Smooth muscle cell (in vitro differentiated cells): ENCODE measurements at regions not wholly inside any gene's neighbourhood (a gene's known extent, or its start where the extent isn't known, plus 50 kb on each side); places are given as distances from the start of the nearest gene placed in this dataset.

Source experiments
- DNase-seq: peaks from one replicate; lab custom pipeline; 2025; ENCODE audit not compliant: unreplicated experiment; lab: John Stamatoyannopoulos, UW
- H2AFZ ChIP-seq: fragments of 200-600 bp; sonication (generic); 2 replicates; pipeline ENCODE4 v1.6.0; 2016; ENCODE audit warnings: antibody characterized with exemption, low read depth, mild to moderate bottlenecking
- H3F3A ChIP-seq: fragments of 200-600 bp; sonication (generic); 2 replicates; pipeline ENCODE4 v1.6.0; 2017; ENCODE audit warnings: antibody characterized with exemption, low read depth
- H3K27ac ChIP-seq: fragments of 200-600 bp; sonication (generic); 2 replicates; pipeline ENCODE4 v1.5.1; 2016; ENCODE audit warnings: low read depth, mild to moderate bottlenecking
- H3K27me3 ChIP-seq: fragments of 200-600 bp; sonication (generic); 2 replicates; pipeline ENCODE4 v1.6.1; 2016; ENCODE audit warnings: low read depth, mild to moderate bottlenecking
- H3K36me3 ChIP-seq: fragments of 200-600 bp; sonication (generic); 2 replicates; pipeline ENCODE4 v1.5.1; 2016; ENCODE audit warnings: low read depth
- H3K4me1 ChIP-seq: fragments of 200-600 bp; sonication (generic); 2 replicates; pipeline ENCODE4 v1.5.1; 2016; ENCODE audit warnings: low read depth
- H3K4me2 ChIP-seq: fragments of 200-600 bp; sonication (generic); 2 replicates; pipeline ENCODE4 v1.6.0; 2016; ENCODE audit warnings: mild to moderate bottlenecking
- H3K4me3 ChIP-seq: fragments of 200-600 bp; sonication (generic); 2 replicates; pipeline ENCODE4 v1.5.1; 2016; ENCODE audit warnings: mild to moderate bottlenecking
- H3K79me2 ChIP-seq: fragments of 200-600 bp; sonication (generic); 2 replicates; pipeline ENCODE4 v1.6.0; 2016; ENCODE audit warnings: low read depth, mild to moderate bottlenecking
- H3K9ac ChIP-seq: fragments of 200-600 bp; sonication (generic); 2 replicates; pipeline ENCODE4 v1.6.0; 2016; ENCODE audit warnings: low read depth
- H3K9me3 ChIP-seq: fragments of 200-600 bp; sonication (generic); replicated peaks from 2 replicates; pipeline ENCODE4 v1.5.1; 2016; ENCODE audit warnings: low read depth
- H4K20me1 ChIP-seq: fragments of 200-600 bp; sonication (generic); 2 replicates; pipeline ENCODE4 v1.6.0; 2016; ENCODE audit warnings: low read depth
- WGBS: methylation state at CpG from one replicate; pipeline ENCODE4 v1.1.7; 2016; ENCODE audit warnings: low lambda C conversion rate; 5-methylcytosine and 5-hydroxymethylcytosine counted together
- TF ChIP-seq, protein P1 (sequence below): fragments of 200-600 bp; sonication (generic); IDR thresholded peaks from 2 replicates; pipeline ENCODE4 v1.5.1; 2017; ENCODE audit warnings: borderline replicate concordance, mild to moderate bottlenecking, antibody characterized with exemption; ENCODE audit not compliant: insufficient read depth, poor library complexity, severe bottlenecking

DNA sequence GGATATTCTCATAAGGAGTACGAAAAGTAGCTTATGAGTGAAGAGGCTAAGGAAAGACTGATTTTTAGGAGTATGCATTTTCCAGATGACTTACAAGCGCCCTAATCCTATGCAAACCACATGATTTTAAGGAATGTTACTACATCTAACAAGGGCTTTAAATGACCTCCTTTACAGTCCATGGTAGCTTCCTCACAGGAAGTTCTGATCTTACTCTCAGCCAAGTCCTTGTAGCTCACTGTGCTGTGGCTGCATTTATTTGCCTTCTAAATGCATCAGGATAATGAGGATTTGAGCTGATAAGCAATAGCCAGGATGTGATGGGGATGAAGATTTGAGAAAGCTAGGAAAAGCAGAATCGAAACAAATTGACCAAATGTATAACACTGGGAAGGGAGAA, 896.0 kb downstream of the MCTP2 start:
- 23% methylated on average over 3 of the region's 3 CpGs for WGBS
- Histone ChIP-seq H4K20me1 (no peaks in the 10 kb centered on the region), H3F3A (no peaks in the 10 kb centered on the region), H2AFZ (no peak overlapping the region), H3K36me3 (no peaks in the 10 kb centered on the region), H3K27me3 (no peaks in the 10 kb centered on the region), H3K4me2 (peak overlapping the region; percentile 62), H3K27ac (peak overlapping the region; percentile 48), H3K9ac (no peak overlapping the region), H3K4me3 (no peak overlapping the region), H3K9me3 (no peaks in the 10 kb centered on the region), H3K4me1 (peaks cover 14% of the 10 kb centered on the region), H3K79me2 (no peaks in the 10 kb centered on the region)
- DNase-seq, result no peak
- TF ChIP-seq, protein P1, sequence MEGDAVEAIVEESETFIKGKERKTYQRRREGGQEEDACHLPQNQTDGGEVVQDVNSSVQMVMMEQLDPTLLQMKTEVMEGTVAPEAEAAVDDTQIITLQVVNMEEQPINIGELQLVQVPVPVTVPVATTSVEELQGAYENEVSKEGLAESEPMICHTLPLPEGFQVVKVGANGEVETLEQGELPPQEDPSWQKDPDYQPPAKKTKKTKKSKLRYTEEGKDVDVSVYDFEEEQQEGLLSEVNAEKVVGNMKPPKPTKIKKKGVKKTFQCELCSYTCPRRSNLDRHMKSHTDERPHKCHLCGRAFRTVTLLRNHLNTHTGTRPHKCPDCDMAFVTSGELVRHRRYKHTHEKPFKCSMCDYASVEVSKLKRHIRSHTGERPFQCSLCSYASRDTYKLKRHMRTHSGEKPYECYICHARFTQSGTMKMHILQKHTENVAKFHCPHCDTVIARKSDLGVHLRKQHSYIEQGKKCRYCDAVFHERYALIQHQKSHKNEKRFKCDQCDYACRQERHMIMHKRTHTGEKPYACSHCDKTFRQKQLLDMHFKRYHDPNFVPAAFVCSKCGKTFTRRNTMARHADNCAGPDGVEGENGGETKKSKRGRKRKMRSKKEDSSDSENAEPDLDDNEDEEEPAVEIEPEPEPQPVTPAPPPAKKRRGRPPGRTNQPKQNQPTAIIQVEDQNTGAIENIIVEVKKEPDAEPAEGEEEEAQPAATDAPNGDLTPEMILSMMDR, result no peak

DNA sequence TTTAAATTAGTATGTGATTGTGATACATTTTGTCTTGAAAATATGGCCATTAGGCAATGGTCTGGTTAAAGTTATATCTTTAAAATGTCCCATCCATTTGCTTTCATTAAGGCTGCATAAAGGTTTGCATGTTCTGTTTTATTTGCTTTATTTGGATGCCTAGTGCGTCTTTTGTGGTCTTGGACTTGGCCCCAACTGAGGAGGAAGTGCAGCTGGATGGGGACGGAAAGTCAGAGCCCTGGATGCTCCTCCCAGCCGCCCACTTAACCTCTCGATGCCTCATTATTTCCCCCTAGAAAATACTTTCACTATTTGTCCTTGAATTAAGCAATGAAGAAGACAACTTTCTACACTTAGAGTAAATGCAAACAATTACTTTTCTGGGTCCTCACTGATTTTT, 898.2 kb downstream of the MCTP2 start:
- Histone ChIP-seq H3K4me3 (no peak overlapping the region), H3K9me3 (no peaks in the 10 kb centered on the region), H3F3A (no peaks in the 10 kb centered on the region), H3K79me2 (no peaks in the 10 kb centered on the region), H3K4me1 (peaks cover 14% of the 10 kb centered on the region), H3K36me3 (no peaks in the 10 kb centered on the region), H3K27ac (no peak overlapping the region), H3K4me2 (peak overlapping the region; percentile 13), H3K27me3 (no peaks in the 10 kb centered on the region), H4K20me1 (no peaks in the 10 kb centered on the region), H2AFZ (peak overlapping the region; percentile 0), H3K9ac (no peak overlapping the region)
- TF ChIP-seq, protein P1, result no peak
- no peak for DNase-seq
- 55% methylated on average over 4 of the region's 4 CpGs for WGBS

DNA sequence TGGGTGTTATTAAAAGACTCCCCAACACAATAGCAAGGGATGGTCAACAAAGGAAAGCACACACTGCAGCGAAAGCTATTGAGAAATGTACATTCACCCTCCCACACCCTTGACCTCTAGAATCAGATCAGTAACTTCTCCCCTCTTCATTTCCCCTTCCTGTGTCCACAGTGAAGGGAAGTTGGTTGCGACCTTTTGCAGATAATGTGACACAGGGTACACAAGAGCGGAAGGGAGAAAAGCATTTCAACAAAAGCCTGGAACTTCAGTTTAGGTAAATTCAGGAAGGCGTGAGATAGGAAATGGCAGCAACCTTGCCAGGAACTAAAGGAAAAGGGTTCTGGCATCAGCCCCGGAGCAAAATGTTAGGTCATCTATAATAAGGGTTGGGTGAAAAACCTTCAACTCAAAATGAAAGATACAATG, 899.8 kb downstream of the MCTP2 start:
- peaks cover 14% of the 10 kb centered on the region for H3K4me1 ChIP-seq
- no peak overlapping the region for H3K27ac ChIP-seq
- no peak overlapping the region for H3K4me3 ChIP-seq
- no peak overlapping the region for H3K4me2 ChIP-seq
- H3K79me2 ChIP-seq, result no peaks in the 10 kb centered on the region
- H3K27me3 ChIP-seq, result no peaks in the 10 kb centered on the region
- DNase-seq, result no peak
- H3K9ac ChIP-seq, result no peak overlapping the region
- H3K9me3 ChIP-seq, result no peaks in the 10 kb centered on the region
- H4K20me1 ChIP-seq, result no peaks in the 10 kb centered on the region
- TF ChIP-seq, protein P1, result no peak
- H2AFZ ChIP-seq, result no peak overlapping the region
- H3K36me3 ChIP-seq, result no peaks in the 10 kb centered on the region
- WGBS, result 95% methylated on average over 5 of the region's 5 CpGs
- no peaks in the 10 kb centered on the region for H3F3A ChIP-seq

DNA sequence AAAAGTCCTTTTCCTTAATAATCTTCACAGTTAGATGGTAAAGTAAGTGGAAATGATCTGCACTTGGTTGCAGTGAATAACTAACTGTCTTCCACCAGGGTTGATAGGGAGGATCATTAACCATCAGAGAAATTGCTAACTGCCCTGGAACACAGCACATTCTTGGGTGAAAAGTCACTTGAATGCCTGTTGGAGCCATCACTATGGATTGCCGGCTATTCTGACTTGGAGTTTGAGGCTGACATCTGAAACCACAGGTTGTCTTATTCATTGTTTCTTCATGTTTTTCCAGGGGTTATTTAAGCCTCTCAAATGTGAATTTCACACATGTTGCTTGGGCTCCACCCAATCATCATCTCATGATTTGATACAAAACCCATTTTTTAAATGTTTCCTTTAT, 901.4 kb downstream of the MCTP2 start:
- no peaks in the 10 kb centered on the region for H3K79me2 ChIP-seq
- H3K4me3 ChIP-seq, result no peak overlapping the region
- H3K27me3 ChIP-seq, result no peaks in the 10 kb centered on the region
- no peaks in the 10 kb centered on the region for H3K9me3 ChIP-seq
- no peak overlapping the region for H3K9ac ChIP-seq
- no peaks in the 10 kb centered on the region for H4K20me1 ChIP-seq
- TF ChIP-seq, protein P1, result no peak
- H3K4me1 ChIP-seq, result peaks cover under 1% of the 10 kb centered on the region
- H3K36me3 ChIP-seq, result no peaks in the 10 kb centered on the region
- no peak for DNase-seq
- WGBS, result 15% methylated on average over 1 of the region's 1 CpG
- H3K4me2 ChIP-seq, result no peak overlapping the region
- H2AFZ ChIP-seq, result no peak overlapping the region
- peak overlapping the region; percentile 11 for H3K27ac ChIP-seq
- no peaks in the 10 kb centered on the region for H3F3A ChIP-seq
